Loucy (cell line): ENCODE measurements at regions not wholly inside any gene's neighbourhood (a gene's known extent, or its start where the extent isn't known, plus 50 kb on each side); places are given as distances from the start of the nearest gene placed in this dataset.

ENCODE experiments used
- H2AFZ ChIP-seq: fragments of 200-600 bp; sonication (generic); 2 replicates; pipeline ENCODE4 v1.6.0; 2016; ENCODE audit warnings: antibody characterized with exemption, mild to moderate bottlenecking, low read length, moderate library complexity
- H3F3A ChIP-seq: fragments of 200-600 bp; 2 replicates; pipeline ENCODE4 v1.6.0; 2016; ENCODE audit warnings: antibody characterized with exemption, low read depth, mild to moderate bottlenecking
- H3K27me3 ChIP-seq: fragments of 200-600 bp; sonication (generic); 2 replicates; pipeline ENCODE4 v1.6.1; 2014; ENCODE audit warnings: low read length, mild to moderate bottlenecking; ENCODE audit not compliant: insufficient read depth, poor library complexity, severe bottlenecking
- H3K36me3 ChIP-seq: fragments of 200-600 bp; sonication (generic); 2 replicates; pipeline ENCODE4 v1.6.1; 2016; ENCODE audit warnings: low read length; ENCODE audit not compliant: insufficient read depth
- H3K4me1 ChIP-seq: fragments of 200-600 bp; sonication (generic); 2 replicates; pipeline ENCODE4 v1.5.1; 2014; ENCODE audit warnings: low read length, mild to moderate bottlenecking; ENCODE audit not compliant: insufficient read depth, poor library complexity, severe bottlenecking
- H3K4me2 ChIP-seq: fragments of 200-600 bp; sonication (generic); 2 replicates; pipeline ENCODE4 v1.6.0; 2014; ENCODE audit warnings: antibody characterized with exemption, low read length, low read depth, mild to moderate bottlenecking; ENCODE audit not compliant: poor library complexity, severe bottlenecking
- H3K4me3 ChIP-seq: fragments of 200-600 bp; sonication (generic); 2 replicates; pipeline ENCODE4 v1.5.1; 2014; ENCODE audit warnings: low read length, mild to moderate bottlenecking, mixed read lengths; ENCODE audit not compliant: poor library complexity, severe bottlenecking
- H3K79me2 ChIP-seq: fragments of 200-600 bp; sonication (generic); 2 replicates; pipeline ENCODE4 v1.6.1; 2014; ENCODE audit warnings: low read length; ENCODE audit not compliant: insufficient read depth
- H3K9ac ChIP-seq: fragments of 200-600 bp; sonication (generic); 2 replicates; pipeline ENCODE4 v1.6.0; 2014; ENCODE audit warnings: mild to moderate bottlenecking, low read depth, low read length, moderate library complexity; ENCODE audit not compliant: poor library complexity, severe bottlenecking
- H3K9me2 ChIP-seq: fragments of 200-600 bp; sonication (generic); replicated peaks from 2 replicates; pipeline ENCODE4 v1.6.1; 2016; ENCODE audit warnings: low read depth, low read length, mixed read lengths
- H3K9me3 ChIP-seq: fragments of 200-600 bp; sonication (generic); 2 replicates; pipeline ENCODE4 v1.6.1; 2014; ENCODE audit warnings: mild to moderate bottlenecking, antibody characterized with exemption, low read length, low read depth; ENCODE audit not compliant: insufficient read depth
- H4K20me1 ChIP-seq: fragments of 200-600 bp; sonication (generic); 2 replicates; pipeline ENCODE4 v1.6.0; 2014; ENCODE audit warnings: antibody characterized with exemption, low read length, mild to moderate bottlenecking; ENCODE audit not compliant: insufficient read depth, poor library complexity, severe bottlenecking
- CTCF ChIP-seq: fragments of 200-600 bp; sonication (generic); conservative IDR thresholded peaks from 2 replicates; pipeline ENCODE4 v1.5.1; 2014; ENCODE audit warnings: mild to moderate bottlenecking, antibody characterized with exemption, low read length
- EZH2phosphoT487 ChIP-seq: fragments of 200-600 bp; IDR thresholded peaks from 2 replicates; pipeline ENCODE4 v1.6.1; 2018; ENCODE audit warnings: antibody characterized with exemption, mild to moderate bottlenecking, moderate library complexity, borderline replicate concordance

DNA sequence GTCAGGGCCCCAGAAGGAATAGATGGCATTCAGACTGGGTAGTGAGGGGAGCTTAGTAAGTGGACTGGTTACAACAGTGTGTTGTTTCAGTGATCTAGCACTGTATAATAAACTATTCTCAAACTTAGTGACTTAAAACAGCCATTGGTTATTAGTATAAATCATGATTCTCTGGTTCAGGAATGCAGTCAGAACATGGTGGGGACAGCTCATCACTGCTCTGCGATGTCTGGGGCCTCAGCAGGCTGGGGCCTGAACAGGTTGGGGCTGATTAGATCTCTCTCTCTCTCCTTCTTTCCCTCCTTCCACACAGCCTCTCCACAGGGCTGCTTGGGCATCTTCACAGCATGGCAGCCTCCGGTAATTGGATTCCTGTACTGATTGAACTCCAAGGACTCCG lies 160.4 kb downstream of the GATB start:
- Histone ChIP-seq H2AFZ (no peak overlapping the region), H3K9ac (no peak overlapping the region), H3K79me2 (no peaks in the 10 kb centered on the region), H3F3A (no peaks in the 10 kb centered on the region), H3K4me2 (no peak overlapping the region), H4K20me1 (no peaks in the 10 kb centered on the region), H3K4me1 (no peaks in the 10 kb centered on the region), H3K9me2 (no peaks in the 10 kb centered on the region), H3K4me3 (no peak overlapping the region), H3K9me3 (no peaks in the 10 kb centered on the region), H3K27me3 (no peaks in the 10 kb centered on the region), H3K36me3 (no peaks in the 10 kb centered on the region)
- no peak for TF ChIP-seq CTCF
- TF ChIP-seq EZH2phosphoT487: no peak

DNA sequence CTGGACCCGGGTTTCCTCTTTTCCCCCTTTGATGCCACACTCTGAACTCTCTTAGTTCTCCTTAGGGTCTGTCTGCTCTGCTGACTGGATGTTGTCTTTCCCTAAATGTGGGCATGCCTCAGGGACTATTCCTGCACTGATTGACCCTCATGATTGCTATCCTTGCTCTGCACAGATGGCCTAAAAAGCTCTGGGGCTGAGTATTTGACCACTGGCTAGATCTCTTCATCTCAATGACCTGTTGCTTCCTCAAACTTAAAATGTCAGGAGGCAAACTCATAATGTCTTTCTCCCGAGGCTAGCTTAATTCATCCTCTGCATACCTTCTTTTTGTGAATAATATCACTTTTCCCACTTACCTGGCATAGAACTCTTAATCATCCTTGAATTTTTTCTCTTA lies 157.4 kb downstream of the GATB start:
- Histone ChIP-seq H3K79me2 (no peaks in the 10 kb centered on the region), H3F3A (no peaks in the 10 kb centered on the region), H3K4me2 (no peak overlapping the region), H3K9me2 (no peaks in the 10 kb centered on the region), H2AFZ (no peak overlapping the region), H4K20me1 (no peaks in the 10 kb centered on the region), H3K9ac (no peak overlapping the region), H3K27me3 (no peaks in the 10 kb centered on the region), H3K4me1 (no peaks in the 10 kb centered on the region), H3K9me3 (no peaks in the 10 kb centered on the region), H3K4me3 (no peak overlapping the region), H3K36me3 (no peaks in the 10 kb centered on the region)
- TF ChIP-seq CTCF (no peak), EZH2phosphoT487 (no peak)

GRCh38 chr4:151604238-151604637 lies 156.6 kb downstream of the GATB start:
- H3K9me3 ChIP-seq: no peaks in the 10 kb centered on the region
- H3K79me2 ChIP-seq: no peaks in the 10 kb centered on the region
- no peak overlapping the region for H3K4me2 ChIP-seq
- H3F3A ChIP-seq: no peaks in the 10 kb centered on the region
- H3K4me3 ChIP-seq: no peak overlapping the region
- H4K20me1 ChIP-seq: no peaks in the 10 kb centered on the region
- H3K36me3 ChIP-seq: no peaks in the 10 kb centered on the region
- 0 out of 2 replicates have a peak overlapping the region, but pooled peaks have one; percentile 1 for H2AFZ ChIP-seq
- TF ChIP-seq EZH2phosphoT487 (no peak), CTCF (peak; percentile 67)
- no peak overlapping the region for H3K9ac ChIP-seq
- H3K9me2 ChIP-seq: no peaks in the 10 kb centered on the region
- H3K4me1 ChIP-seq: no peaks in the 10 kb centered on the region
- no peaks in the 10 kb centered on the region for H3K27me3 ChIP-seq
